Suprapubic skin (tissue), 4 donors: ENCODE measurements at regions not wholly inside any gene's neighbourhood (a gene's known extent, or its start where the extent isn't known, plus 50 kb on each side); places are given as distances from the start of the nearest gene placed in this dataset.

ENCODE experiments used
- DNase-seq, 2 donors: peaks; one replicate each; pipeline ENCODE4 v3.0.0-alpha.2; 2019; ENCODE audit warnings: low spot score in 2 of 2
- H3K27ac ChIP-seq: fragments of 200-600 bp; sonication (generic); one replicate; pipeline ENCODE4 v1.5.1; 2019
- H3K27me3 ChIP-seq: fragments of 200-600 bp; sonication (generic); one replicate; pipeline ENCODE4 v1.5.1; 2019
- H3K36me3 ChIP-seq: fragments of 200-600 bp; sonication (generic); one replicate; pipeline ENCODE4 v1.5.1; 2019
- H3K4me1 ChIP-seq: fragments of 200-600 bp; sonication (generic); one replicate; pipeline ENCODE4 v1.5.1; 2019
- H3K4me3 ChIP-seq: fragments of 200-600 bp; sonication (generic); one replicate; pipeline ENCODE4 v1.5.1; 2019; ENCODE audit warnings: mild to moderate bottlenecking
- H3K9me3 ChIP-seq: fragments of 200-600 bp; sonication (generic); one replicate; pipeline ENCODE4 v1.5.1; 2019
- EP300 ChIP-seq: sonication (generic); formaldehyde crosslinking; IDR thresholded peaks from one replicate; pipeline ENCODE4 v1.6.1; 2017; ENCODE audit warnings: antibody characterized with exemption
- POLR2A ChIP-seq, 2 donors: fragments of 450-650 bp; IDR thresholded peaks; one replicate each; pipeline ENCODE4 v1.6.1; 2017; ENCODE audit warnings: antibody characterized with exemption in 2 of 2, mild to moderate bottlenecking in 2 of 2, moderate library complexity in 2 of 2
- POLR2AphosphoS5 ChIP-seq, 3 donors: sonication (generic); formaldehyde crosslinking; IDR thresholded peaks; one replicate each; pipeline ENCODE4 v1.6.1; 2017; ENCODE audit warnings: antibody characterized with exemption in 3 of 3
- WGBS: methylation state at CpG from one replicate; pipeline ENCODE4 v1.1.5; 2018; 5-methylcytosine and 5-hydroxymethylcytosine counted together
- TF ChIP-seq, protein P1 (sequence below), 2 donors: fragments of 200-600 bp in 1 of 2; fragments of 450-650 bp in 1 of 2; sonication (generic) in 1 of 2; IDR thresholded peaks; one replicate each; pipeline ENCODE4 v1.5.1; 2016 to 2019; ENCODE audit warnings: antibody characterized with exemption in 2 of 2, mild to moderate bottlenecking in 1 of 2, moderate library complexity in 1 of 2

DNA sequence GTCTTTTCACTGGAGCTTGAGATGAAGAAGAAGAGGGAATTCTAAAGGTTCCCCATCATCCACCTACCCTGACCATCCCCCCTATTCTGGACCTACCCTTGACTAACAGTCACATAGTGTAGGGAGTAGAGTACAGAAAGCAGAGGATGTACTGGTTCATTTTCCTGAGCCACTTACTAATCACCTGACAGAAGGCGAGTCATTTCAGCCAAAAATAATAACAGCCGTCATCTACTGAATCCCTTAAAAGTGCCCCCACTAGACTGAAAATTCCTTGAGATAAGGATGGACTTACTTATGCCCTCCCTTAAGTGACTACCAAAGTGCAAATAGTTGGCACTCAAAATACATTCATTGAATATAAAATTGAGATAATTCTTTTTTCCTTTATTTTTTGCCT, 112.2 kb downstream of the FOXD1 start:
- H3K27me3 ChIP-seq, result peaks cover 51% of the 10 kb centered on the region
- TF ChIP-seq POLR2AphosphoS5 (IDR thresholded peaks at IDR 0.05), result no peak
- no peak for TF ChIP-seq EP300
- TF ChIP-seq, protein P1, sequence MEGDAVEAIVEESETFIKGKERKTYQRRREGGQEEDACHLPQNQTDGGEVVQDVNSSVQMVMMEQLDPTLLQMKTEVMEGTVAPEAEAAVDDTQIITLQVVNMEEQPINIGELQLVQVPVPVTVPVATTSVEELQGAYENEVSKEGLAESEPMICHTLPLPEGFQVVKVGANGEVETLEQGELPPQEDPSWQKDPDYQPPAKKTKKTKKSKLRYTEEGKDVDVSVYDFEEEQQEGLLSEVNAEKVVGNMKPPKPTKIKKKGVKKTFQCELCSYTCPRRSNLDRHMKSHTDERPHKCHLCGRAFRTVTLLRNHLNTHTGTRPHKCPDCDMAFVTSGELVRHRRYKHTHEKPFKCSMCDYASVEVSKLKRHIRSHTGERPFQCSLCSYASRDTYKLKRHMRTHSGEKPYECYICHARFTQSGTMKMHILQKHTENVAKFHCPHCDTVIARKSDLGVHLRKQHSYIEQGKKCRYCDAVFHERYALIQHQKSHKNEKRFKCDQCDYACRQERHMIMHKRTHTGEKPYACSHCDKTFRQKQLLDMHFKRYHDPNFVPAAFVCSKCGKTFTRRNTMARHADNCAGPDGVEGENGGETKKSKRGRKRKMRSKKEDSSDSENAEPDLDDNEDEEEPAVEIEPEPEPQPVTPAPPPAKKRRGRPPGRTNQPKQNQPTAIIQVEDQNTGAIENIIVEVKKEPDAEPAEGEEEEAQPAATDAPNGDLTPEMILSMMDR (IDR thresholded peaks at IDR 0.05), result no peak
- TF ChIP-seq POLR2A (IDR thresholded peaks at IDR 0.05), result no peak
- no peaks in the 10 kb centered on the region for H3K4me1 ChIP-seq
- no peaks in the 10 kb centered on the region for H3K36me3 ChIP-seq
- H3K27ac ChIP-seq, result no peak overlapping the region
- no peak overlapping the region for H3K4me3 ChIP-seq
- no peaks in the 10 kb centered on the region for H3K9me3 ChIP-seq
- 76% methylated on average over 2 of the region's 2 CpGs for WGBS
- no peak for DNase-seq

DNA sequence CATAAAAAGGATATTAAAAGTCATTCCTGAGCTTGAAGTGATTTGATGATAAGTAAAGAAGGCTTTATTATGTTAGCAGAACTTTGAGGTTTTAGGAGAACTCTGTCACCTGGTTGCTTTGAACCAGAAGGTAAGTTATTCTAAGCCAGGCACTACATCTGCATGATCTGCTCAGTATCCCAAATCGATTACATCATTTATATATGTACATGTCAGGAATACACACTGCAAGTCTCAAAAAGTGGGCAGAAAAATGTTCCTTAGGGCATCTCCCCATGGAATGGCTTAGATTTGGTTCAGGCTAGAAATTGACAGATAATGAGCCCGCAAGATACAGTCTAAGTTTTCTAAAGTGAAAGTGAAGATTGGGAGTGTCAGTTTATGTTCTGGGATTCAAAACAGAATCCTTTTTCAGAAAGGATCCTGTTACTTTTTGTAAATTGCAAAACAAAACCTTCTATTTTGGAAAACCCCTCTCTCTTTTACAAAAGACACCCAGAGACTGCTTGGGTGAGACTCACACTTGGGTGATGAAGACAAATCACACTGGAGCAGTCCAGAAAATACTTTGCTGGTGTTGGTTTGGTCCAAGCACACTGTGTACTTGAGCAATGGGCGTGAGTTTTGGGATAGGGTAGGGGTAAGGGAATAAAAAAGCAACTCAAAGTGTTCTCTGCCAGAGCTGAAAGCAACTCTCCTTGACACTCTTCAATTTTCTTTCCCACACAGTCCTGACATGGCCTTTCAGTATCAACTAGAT, 114.5 kb downstream of the FOXD1 start:
- 70% methylated on average over 3 of the region's 3 CpGs for WGBS
- no peak for TF ChIP-seq POLR2A (IDR thresholded peaks at IDR 0.05)
- TF ChIP-seq EP300, result no peak
- TF ChIP-seq, protein P1 (IDR thresholded peaks at IDR 0.05), result no peak
- TF ChIP-seq POLR2AphosphoS5 (IDR thresholded peaks at IDR 0.05), result no peak
- no peaks in the 10 kb centered on the region for H3K36me3 ChIP-seq
- no peaks in the 10 kb centered on the region for H3K9me3 ChIP-seq
- no peaks in the 10 kb centered on the region for H3K4me1 ChIP-seq
- no peak for DNase-seq
- peaks cover 40% of the 10 kb centered on the region for H3K27me3 ChIP-seq
- H3K4me3 ChIP-seq, result no peak overlapping the region
- H3K27ac ChIP-seq, result peak overlapping the region; percentile 23

DNA sequence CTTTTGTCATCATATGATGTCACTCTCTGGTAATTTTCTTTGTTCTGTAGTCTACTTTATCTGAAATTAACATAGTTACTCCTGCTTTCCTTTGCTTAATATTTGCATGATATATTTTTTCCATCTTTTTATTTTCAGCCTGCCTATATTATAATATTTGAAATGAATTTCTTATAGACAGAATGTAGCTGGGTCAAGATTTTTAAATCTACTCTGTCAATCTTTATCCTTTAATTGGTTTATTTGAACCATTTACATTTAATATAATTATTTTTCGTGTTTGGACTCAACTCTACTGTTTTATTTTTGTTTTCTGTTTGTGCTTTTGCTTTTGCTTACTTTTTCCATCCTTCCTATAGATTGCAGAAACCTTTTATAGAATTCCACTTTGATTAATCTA, 118.0 kb downstream of the FOXD1 start:
- Histone ChIP-seq H3K4me1 (no peaks in the 10 kb centered on the region), H3K4me3 (no peak overlapping the region), H3K27me3 (peaks cover 28% of the 10 kb centered on the region), H3K36me3 (no peaks in the 10 kb centered on the region), H3K9me3 (no peaks in the 10 kb centered on the region), H3K27ac (no peak overlapping the region)
- DNase-seq, result no peak
- TF ChIP-seq POLR2AphosphoS5 (IDR thresholded peaks at IDR 0.05) (no peak), POLR2A (IDR thresholded peaks at IDR 0.05) (no peak), EP300 (no peak)
- TF ChIP-seq, protein P1 (IDR thresholded peaks at IDR 0.05), result no peak
- 69% methylated on average over 1 of the region's 1 CpG for WGBS

DNA sequence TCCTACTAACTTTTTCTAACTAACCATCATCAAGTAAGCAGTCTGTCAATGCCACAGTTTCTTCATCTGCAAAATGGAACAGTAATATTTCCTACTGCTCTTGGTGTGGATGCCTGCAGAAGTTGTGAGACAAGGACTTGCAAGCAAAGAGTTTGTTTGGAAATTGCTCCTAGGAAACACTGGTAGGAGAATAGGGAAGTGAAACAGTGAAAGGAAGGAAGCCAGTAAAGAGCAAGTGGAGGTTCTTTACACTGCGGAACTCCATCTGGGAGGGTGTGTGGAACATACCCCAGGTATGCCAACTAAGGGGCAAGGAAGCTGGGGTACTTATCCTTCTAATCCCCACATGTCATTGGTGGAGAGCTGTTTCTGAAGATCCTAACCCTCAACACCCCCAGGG, 119.9 kb downstream of the FOXD1 start:
- no peak for DNase-seq
- Histone ChIP-seq H3K4me1 (no peaks in the 10 kb centered on the region), H3K27me3 (peaks cover 8% of the 10 kb centered on the region), H3K36me3 (no peaks in the 10 kb centered on the region), H3K9me3 (no peaks in the 10 kb centered on the region), H3K27ac (no peak overlapping the region), H3K4me3 (no peak overlapping the region)
- 84% methylated on average over 1 of the region's 1 CpG for WGBS
- TF ChIP-seq POLR2AphosphoS5 (IDR thresholded peaks at IDR 0.05) (no peak), EP300 (no peak), POLR2A (IDR thresholded peaks at IDR 0.05) (no peak)
- TF ChIP-seq, protein P1 (IDR thresholded peaks at IDR 0.05), result no peak

DNA sequence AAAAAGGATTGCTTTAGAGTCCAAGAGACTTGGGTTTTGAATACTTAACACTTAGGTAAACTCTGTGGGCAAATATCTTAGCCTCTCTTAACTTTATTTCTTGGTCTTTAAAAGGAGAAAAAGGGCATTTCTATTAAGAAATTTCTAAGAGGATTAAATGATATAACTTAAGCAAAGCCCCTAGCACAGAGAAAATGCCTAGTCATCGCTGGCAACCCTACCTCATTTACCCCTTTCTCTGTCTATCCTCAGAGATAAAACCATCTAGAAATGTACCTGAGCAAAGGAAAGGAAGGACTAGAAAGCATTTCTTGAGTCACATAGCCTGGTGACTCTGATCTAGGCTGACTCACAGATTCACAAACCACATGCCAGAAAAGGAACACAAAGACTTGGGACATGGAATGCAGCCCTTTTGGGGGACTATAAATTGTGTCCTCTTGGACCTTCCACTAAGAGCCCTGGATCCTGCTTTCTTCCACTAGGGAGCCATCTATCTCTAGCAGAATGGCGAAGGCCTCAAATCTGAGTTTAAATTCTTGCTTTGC, 120.6 kb downstream of the FOXD1 start:
- Histone ChIP-seq H3K27me3 (peaks cover 3% of the 10 kb centered on the region), H3K4me1 (no peaks in the 10 kb centered on the region), H3K36me3 (no peaks in the 10 kb centered on the region), H3K4me3 (no peak overlapping the region), H3K9me3 (no peaks in the 10 kb centered on the region), H3K27ac (no peak overlapping the region)
- TF ChIP-seq POLR2AphosphoS5 (IDR thresholded peaks at IDR 0.05) (no peak), EP300 (no peak), POLR2A (IDR thresholded peaks at IDR 0.05) (no peak)
- TF ChIP-seq, protein P1 (IDR thresholded peaks at IDR 0.05), result no peak
- DNase-seq, result no peak
- WGBS, result 87% methylated on average over 2 of the region's 2 CpGs
